ENCODE measurements at regions not wholly inside any gene's neighbourhood (a gene's known extent, or its start where the extent isn't known, plus 50 kb on each side); places are given as distances from the start of the nearest gene placed in this dataset.
"Not testable (repeated sequence)": the region's sequence is repeated elsewhere in the genome, so short reads cannot be mapped to it uniquely, and the experiment has no call there.

- no peaks in the 10 kb centered on the region for H3K9me3 ChIP-seq (ENCODE audit: control insufficient read depth, low read depth, low read length)
- H3K36me3 ChIP-seq (ENCODE audit: control insufficient read depth, insufficient read depth, low read length), result no peaks in the 10 kb centered on the region
- DNase-seq, result no peak
- WGBS (ENCODE audit: insufficient coverage, low lambda C conversion rate), result 89% methylated on average over 1 of the region's 4 CpGs
- no peak overlapping the region for H3K27ac ChIP-seq (ENCODE audit: low read length)
- H3K27me3 ChIP-seq (ENCODE audit: control insufficient read depth, insufficient read depth, low read length), result no peaks in the 10 kb centered on the region
- peaks cover 2% of the 10 kb centered on the region for H3K4me1 ChIP-seq (ENCODE audit: control insufficient read depth, insufficient read depth, low read length)
- H3K4me3 ChIP-seq (ENCODE audit: low read length), result no peak overlapping the region
Observed at GRCh38 chr1:117732065-117732797, 126.4 kb downstream of the TENT5C start.

- Histone ChIP-seq H3K9me3 (ENCODE audit: control insufficient read depth, low read depth, low read length) (no peaks in the 10 kb centered on the region), H3K27me3 (ENCODE audit: control insufficient read depth, insufficient read depth, low read length) (no peaks in the 10 kb centered on the region), H3K27ac (ENCODE audit: low read length) (no peak overlapping the region), H3K4me1 (ENCODE audit: control insufficient read depth, insufficient read depth, low read length) (peaks cover 2% of the 10 kb centered on the region), H3K36me3 (ENCODE audit: control insufficient read depth, insufficient read depth, low read length) (no peaks in the 10 kb centered on the region), H3K4me3 (ENCODE audit: low read length) (no peak overlapping the region)
- 100% methylated on average over 1 of the region's 7 CpGs for WGBS (ENCODE audit: insufficient coverage, low lambda C conversion rate)
- DNase-seq, result no peak
Observed at GRCh38 chr1:117732956-117733355, 127.1 kb downstream of the TENT5C start.

GRCh38 chr1:117734403-117734802 is 128.6 kb downstream of the TENT5C start:
- Histone ChIP-seq H3K9me3 (ENCODE audit: control insufficient read depth, low read depth, low read length) (no peaks in the 10 kb centered on the region), H3K4me3 (ENCODE audit: low read length) (no peak overlapping the region), H3K4me1 (ENCODE audit: control insufficient read depth, insufficient read depth, low read length) (peaks cover 2% of the 10 kb centered on the region), H3K36me3 (ENCODE audit: control insufficient read depth, insufficient read depth, low read length) (no peaks in the 10 kb centered on the region), H3K27me3 (ENCODE audit: control insufficient read depth, insufficient read depth, low read length) (no peaks in the 10 kb centered on the region), H3K27ac (ENCODE audit: low read length) (no peak overlapping the region)
- no peak for DNase-seq
- WGBS (ENCODE audit: insufficient coverage, low lambda C conversion rate), result no CpG with 5 or more reads among the region's 3 CpGs

GRCh38 chr1:117735045-117735992 is 129.5 kb downstream of the TENT5C start:
- no CpG with 5 or more reads among the region's 2 CpGs for WGBS (ENCODE audit: insufficient coverage, low lambda C conversion rate)
- Histone ChIP-seq H3K4me1 (ENCODE audit: control insufficient read depth, insufficient read depth, low read length) (peaks cover 2% of the 10 kb centered on the region), H3K9me3 (ENCODE audit: control insufficient read depth, low read depth, low read length) (no peaks in the 10 kb centered on the region), H3K27me3 (ENCODE audit: control insufficient read depth, insufficient read depth, low read length) (no peaks in the 10 kb centered on the region), H3K27ac (ENCODE audit: low read length) (no peak overlapping the region), H3K36me3 (ENCODE audit: control insufficient read depth, insufficient read depth, low read length) (no peaks in the 10 kb centered on the region), H3K4me3 (ENCODE audit: low read length) (peak overlapping the region; percentile 17)
- DNase-seq, result peak; percentile 46 to 69

GRCh38 chr1:117739504-117739903 is 133.7 kb downstream of the TENT5C start:
- Histone ChIP-seq H3K4me1 (ENCODE audit: control insufficient read depth, insufficient read depth, low read length) (peaks cover 1% of the 10 kb centered on the region), H3K27ac (ENCODE audit: low read length) (no peak overlapping the region), H3K4me3 (ENCODE audit: low read length) (no peak overlapping the region), H3K9me3 (ENCODE audit: control insufficient read depth, low read depth, low read length) (no peaks in the 10 kb centered on the region), H3K36me3 (ENCODE audit: control insufficient read depth, insufficient read depth, low read length) (no peaks in the 10 kb centered on the region), H3K27me3 (ENCODE audit: control insufficient read depth, insufficient read depth, low read length) (no peaks in the 10 kb centered on the region)
- WGBS (ENCODE audit: insufficient coverage, low lambda C conversion rate), result no CpG with 5 or more reads among the region's 1 CpG
- DNase-seq, result no peak

GRCh38 chr1:117740496-117740895 is 134.6 kb downstream of the TENT5C start:
- Histone ChIP-seq H3K27ac (ENCODE audit: low read length) (no peak overlapping the region), H3K36me3 (ENCODE audit: control insufficient read depth, insufficient read depth, low read length) (no peaks in the 10 kb centered on the region), H3K9me3 (ENCODE audit: control insufficient read depth, low read depth, low read length) (no peaks in the 10 kb centered on the region), H3K27me3 (ENCODE audit: control insufficient read depth, insufficient read depth, low read length) (no peaks in the 10 kb centered on the region), H3K4me1 (ENCODE audit: control insufficient read depth, insufficient read depth, low read length) (no peaks in the 10 kb centered on the region), H3K4me3 (ENCODE audit: low read length) (no peak overlapping the region)
- DNase-seq, result no peak
- WGBS (ENCODE audit: insufficient coverage, low lambda C conversion rate), result no CpG with 5 or more reads among the region's 3 CpGs

GRCh38 chr1:117746565-117746964 is 140.7 kb downstream of the TENT5C start:
- H3K4me1 ChIP-seq (ENCODE audit: control insufficient read depth, insufficient read depth, low read length); H3K9me3 ChIP-seq (ENCODE audit: control insufficient read depth, low read depth, low read length); H3K4me3 ChIP-seq (ENCODE audit: low read length): not testable (repeated sequence)

GRCh38 chr1:117747605-117748004 is 141.8 kb downstream of the TENT5C start:
- Histone ChIP-seq H3K9me3 (ENCODE audit: control insufficient read depth, low read depth, low read length) (no peaks in the 10 kb centered on the region), H3K4me1 (ENCODE audit: control insufficient read depth, insufficient read depth, low read length) (no peaks in the 10 kb centered on the region), H3K4me3 (ENCODE audit: low read length) (no peak overlapping the region), H3K27ac (ENCODE audit: low read length) (no peak overlapping the region), H3K36me3 (ENCODE audit: control insufficient read depth, insufficient read depth, low read length) (no peaks in the 10 kb centered on the region), H3K27me3 (ENCODE audit: control insufficient read depth, insufficient read depth, low read length) (peaks cover 3% of the 10 kb centered on the region)
- no peak for DNase-seq
- 100% methylated on average over 1 of the region's 2 CpGs for WGBS (ENCODE audit: insufficient coverage, low lambda C conversion rate)

More at GRCh38 chr1:117746565-117746964, 140.7 kb downstream of the TENT5C start:
- not testable (repeated sequence) for H3K27me3 ChIP-seq (ENCODE audit: control insufficient read depth, insufficient read depth, low read length); H3K36me3 ChIP-seq (ENCODE audit: control insufficient read depth, insufficient read depth, low read length); H3K27ac ChIP-seq (ENCODE audit: low read length); DNase-seq

GRCh38 chr1:117751321-117751720 is 145.5 kb downstream of the TENT5C start:
- Histone ChIP-seq H3K4me1 (ENCODE audit: control insufficient read depth, insufficient read depth, low read length) (no peaks in the 10 kb centered on the region), H3K36me3 (ENCODE audit: control insufficient read depth, insufficient read depth, low read length) (no peaks in the 10 kb centered on the region), H3K9me3 (ENCODE audit: control insufficient read depth, low read depth, low read length) (no peaks in the 10 kb centered on the region), H3K27me3 (ENCODE audit: control insufficient read depth, insufficient read depth, low read length) (peaks cover 3% of the 10 kb centered on the region), H3K4me3 (ENCODE audit: low read length) (no peak overlapping the region), H3K27ac (ENCODE audit: low read length) (no peak overlapping the region)
- no peak for DNase-seq
- no CpG with 5 or more reads among the region's 2 CpGs for WGBS (ENCODE audit: insufficient coverage, low lambda C conversion rate)

- no peak overlapping the region for H3K4me3 ChIP-seq (ENCODE audit: low read length)
- H3K27me3 ChIP-seq (ENCODE audit: control insufficient read depth, insufficient read depth, low read length), result peaks cover 3% of the 10 kb centered on the region
- H3K4me1 ChIP-seq (ENCODE audit: control insufficient read depth, insufficient read depth, low read length), result no peaks in the 10 kb centered on the region
- H3K27ac ChIP-seq (ENCODE audit: low read length), result no peak overlapping the region
- no peaks in the 10 kb centered on the region for H3K36me3 ChIP-seq (ENCODE audit: control insufficient read depth, insufficient read depth, low read length)
- no peak for DNase-seq
- H3K9me3 ChIP-seq (ENCODE audit: control insufficient read depth, low read depth, low read length), result no peaks in the 10 kb centered on the region
Observed at GRCh38 chr1:117752661-117753060, 146.8 kb downstream of the TENT5C start.

All from large intestine (tissue), 3 donors.